ENCODE measurements at regions not wholly inside any gene's neighbourhood (a gene's known extent, or its start where the extent isn't known, plus 50 kb on each side); places are given as distances from the start of the nearest gene placed in this dataset.
A peak's percentile ranks its signal among the peaks of the same experiment; 100 is the strongest.

- no peak for TF ChIP-seq CTCF (IDR thresholded peaks at IDR 0.05; ENCODE audit: extremely low read depth, missing control alignments)
- no peak for DNase-seq (ENCODE audit: low spot score)
These were observed 58.7 kb downstream of the OTOL1 start for GRCh38 chr3:161555320-161555719.

- TF ChIP-seq CTCF (IDR thresholded peaks at IDR 0.05; ENCODE audit: extremely low read depth, missing control alignments), result no peak
- no peak for DNase-seq (ENCODE audit: low spot score)
These were observed 59.9 kb downstream of the OTOL1 start for GRCh38 chr3:161556533-161556932.

- no peak for TF ChIP-seq CTCF (IDR thresholded peaks at IDR 0.05; ENCODE audit: extremely low read depth, missing control alignments)
- DNase-seq (ENCODE audit: low spot score), result no peak
These were observed 60.3 kb downstream of the OTOL1 start for GRCh38 chr3:161556941-161557340.

GRCh38 chr3:161557445-161558150, 61.0 kb downstream of the OTOL1 start:
- no peak for DNase-seq (ENCODE audit: low spot score)
- TF ChIP-seq CTCF (IDR thresholded peaks at IDR 0.05; ENCODE audit: extremely low read depth, missing control alignments), result no peak

- no peak for DNase-seq (ENCODE audit: low spot score)
- no peak for TF ChIP-seq CTCF (IDR thresholded peaks at IDR 0.05; ENCODE audit: extremely low read depth, missing control alignments)
These were observed 61.6 kb downstream of the OTOL1 start for GRCh38 chr3:161558236-161558635.

- TF ChIP-seq CTCF (IDR thresholded peaks at IDR 0.05; ENCODE audit: extremely low read depth, missing control alignments), result peak; percentile 28
- peak; percentile 12 for DNase-seq (ENCODE audit: low spot score)
These were observed 62.8 kb downstream of the OTOL1 start for GRCh38 chr3:161559177-161559998.

- DNase-seq (ENCODE audit: low spot score), result peak; percentile 5
- TF ChIP-seq CTCF (IDR thresholded peaks at IDR 0.05; ENCODE audit: extremely low read depth, missing control alignments), result no peak
These were observed 63.5 kb downstream of the OTOL1 start for GRCh38 chr3:161560008-161560637.
